ENCODE measurements at regions not wholly inside any gene's neighbourhood (a gene's known extent, or its start where the extent isn't known, plus 50 kb on each side); places are given as distances from the start of the nearest gene placed in this dataset.

DNA sequence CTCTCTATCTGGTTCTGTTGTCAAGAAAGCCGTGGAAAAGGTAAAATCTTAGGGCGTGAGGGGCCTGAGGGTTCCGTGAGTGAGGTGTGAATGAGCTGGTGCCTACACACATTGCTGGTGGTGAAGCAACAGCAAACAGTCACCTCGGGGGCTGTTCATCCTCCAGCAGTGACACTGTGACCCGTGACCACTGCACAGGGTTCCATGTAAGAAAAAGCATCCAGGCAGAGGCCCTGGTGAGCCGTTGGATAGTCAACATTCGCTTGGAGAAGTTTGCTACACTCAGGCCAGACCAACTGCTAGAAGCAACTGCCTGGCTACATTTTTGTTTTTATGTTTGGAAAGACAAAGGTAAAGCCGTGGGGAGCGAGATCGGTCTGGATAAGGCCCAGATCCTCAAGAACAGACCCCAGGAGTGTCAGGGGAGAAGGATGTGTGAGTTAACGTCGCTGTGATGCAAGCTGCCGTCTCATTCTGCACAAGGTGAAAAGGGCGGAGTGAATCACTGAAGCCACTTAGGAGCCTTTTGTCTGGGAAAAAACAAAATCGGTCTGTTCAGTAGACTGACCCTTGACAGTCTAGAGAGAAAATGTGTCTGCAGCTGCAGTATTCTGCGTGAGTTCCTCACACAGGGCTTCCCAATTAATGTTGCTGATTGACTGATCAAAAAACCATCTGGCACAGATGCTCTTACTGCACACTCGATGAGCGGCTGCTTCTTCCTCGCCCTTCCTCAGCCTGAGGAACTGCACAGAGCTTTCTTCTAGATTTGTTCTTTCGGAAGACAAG is 404.0 kb downstream of the SMOC2 start:
- TF ChIP-seq, protein P1, sequence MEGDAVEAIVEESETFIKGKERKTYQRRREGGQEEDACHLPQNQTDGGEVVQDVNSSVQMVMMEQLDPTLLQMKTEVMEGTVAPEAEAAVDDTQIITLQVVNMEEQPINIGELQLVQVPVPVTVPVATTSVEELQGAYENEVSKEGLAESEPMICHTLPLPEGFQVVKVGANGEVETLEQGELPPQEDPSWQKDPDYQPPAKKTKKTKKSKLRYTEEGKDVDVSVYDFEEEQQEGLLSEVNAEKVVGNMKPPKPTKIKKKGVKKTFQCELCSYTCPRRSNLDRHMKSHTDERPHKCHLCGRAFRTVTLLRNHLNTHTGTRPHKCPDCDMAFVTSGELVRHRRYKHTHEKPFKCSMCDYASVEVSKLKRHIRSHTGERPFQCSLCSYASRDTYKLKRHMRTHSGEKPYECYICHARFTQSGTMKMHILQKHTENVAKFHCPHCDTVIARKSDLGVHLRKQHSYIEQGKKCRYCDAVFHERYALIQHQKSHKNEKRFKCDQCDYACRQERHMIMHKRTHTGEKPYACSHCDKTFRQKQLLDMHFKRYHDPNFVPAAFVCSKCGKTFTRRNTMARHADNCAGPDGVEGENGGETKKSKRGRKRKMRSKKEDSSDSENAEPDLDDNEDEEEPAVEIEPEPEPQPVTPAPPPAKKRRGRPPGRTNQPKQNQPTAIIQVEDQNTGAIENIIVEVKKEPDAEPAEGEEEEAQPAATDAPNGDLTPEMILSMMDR (conservative IDR thresholded peaks at IDR 0.05): no peak
- no peak for TF ChIP-seq ZFX (IDR thresholded peaks at IDR 0.05)
